ENCODE measurements at regions not wholly inside any gene's neighbourhood (a gene's known extent, or its start where the extent isn't known, plus 50 kb on each side); places are given as distances from the start of the nearest gene placed in this dataset.
"Not testable (repeated sequence)": the region's sequence is repeated elsewhere in the genome, so short reads cannot be mapped to it uniquely, and the experiment has no call there.

DNA sequence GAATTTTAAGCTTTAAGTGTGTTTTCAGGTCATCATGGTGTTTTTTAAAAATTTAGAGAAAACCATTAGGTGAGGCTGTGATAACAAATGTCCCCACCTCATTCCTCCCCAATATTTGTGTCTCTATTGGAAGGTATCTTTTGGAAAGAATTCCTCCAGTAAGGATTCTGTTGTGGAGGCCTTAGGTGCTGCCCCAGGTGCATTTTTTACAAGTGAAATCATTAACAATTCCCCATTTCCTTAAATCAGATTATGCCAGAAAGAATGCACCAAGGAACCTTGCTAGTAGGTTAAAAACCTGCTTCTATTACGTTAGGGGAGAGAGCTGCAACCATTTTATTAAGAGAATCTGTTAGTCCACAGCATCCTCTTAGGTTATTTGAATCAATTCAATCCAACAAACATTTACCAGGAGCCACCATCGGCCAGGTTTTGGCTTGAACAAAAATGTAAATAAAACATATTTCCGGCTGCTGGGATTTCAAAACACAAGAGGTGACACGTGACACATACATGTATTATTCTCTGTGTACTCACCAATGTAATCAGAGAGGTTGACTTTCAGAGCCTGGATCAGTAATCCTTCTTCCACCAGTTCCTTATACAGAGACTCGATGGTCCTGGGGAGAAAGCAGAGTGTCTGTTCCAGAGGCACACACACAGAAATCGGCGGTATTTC lies 112.5 kb upstream of the ASB18 start:
- DNase-seq, result no peak

DNA sequence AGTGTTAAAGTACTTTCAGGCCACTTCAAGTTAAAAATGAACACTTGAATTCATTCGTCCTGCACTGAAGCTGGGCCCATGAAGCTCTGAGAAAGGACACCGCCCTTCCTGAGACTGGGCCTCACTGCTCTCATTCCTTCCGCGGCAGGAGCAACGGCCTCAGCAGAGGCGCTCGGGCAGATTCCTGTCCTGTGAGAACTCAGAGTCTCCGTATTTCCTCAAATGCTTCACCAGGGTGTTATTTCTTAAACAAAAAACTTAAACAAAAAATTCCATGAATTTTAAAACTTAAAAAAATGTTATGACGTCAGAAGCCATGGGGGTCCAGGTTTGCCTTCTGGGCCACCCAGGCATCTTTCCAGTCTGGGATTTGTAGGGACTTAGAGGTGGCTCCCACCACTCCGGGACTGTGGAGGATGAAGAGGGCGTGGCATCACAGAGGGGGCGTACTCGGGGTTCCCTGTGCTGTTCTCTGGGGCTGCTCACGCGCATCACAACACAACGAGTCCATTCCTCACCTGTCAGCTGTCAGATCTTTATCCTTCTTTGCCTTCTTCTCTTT lies 115.9 kb upstream of the ASB18 start:
- DNase-seq, result no peak

- not testable (repeated sequence) for DNase-seq
Measured at GRCh38 chr2:236381253-236381652, 117.0 kb upstream of the ASB18 start.

- not testable (repeated sequence) for DNase-seq
Measured at GRCh38 chr2:236389284-236390216, 125.3 kb upstream of the ASB18 start.

DNA sequence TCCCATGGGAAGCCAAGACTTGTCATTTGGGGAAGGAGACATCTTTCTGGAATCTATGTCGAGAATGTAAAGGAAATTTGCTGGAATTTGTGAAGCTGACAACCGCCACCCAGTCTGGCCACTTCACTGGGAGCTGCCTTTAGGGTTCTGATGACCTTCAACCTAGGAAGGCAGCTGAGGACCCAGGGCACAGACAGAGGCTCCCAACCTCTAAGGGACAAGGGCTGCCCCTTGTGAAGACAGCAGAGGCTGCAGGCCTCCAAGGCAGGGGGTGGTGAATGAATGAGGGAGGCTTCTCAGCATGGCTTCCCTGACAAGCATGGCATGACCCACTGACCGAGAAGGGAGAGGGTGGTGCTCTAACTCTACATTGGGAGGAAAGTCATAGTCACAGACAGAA lies 128.9 kb upstream of the ASB18 start:
- no peak for DNase-seq

DNA sequence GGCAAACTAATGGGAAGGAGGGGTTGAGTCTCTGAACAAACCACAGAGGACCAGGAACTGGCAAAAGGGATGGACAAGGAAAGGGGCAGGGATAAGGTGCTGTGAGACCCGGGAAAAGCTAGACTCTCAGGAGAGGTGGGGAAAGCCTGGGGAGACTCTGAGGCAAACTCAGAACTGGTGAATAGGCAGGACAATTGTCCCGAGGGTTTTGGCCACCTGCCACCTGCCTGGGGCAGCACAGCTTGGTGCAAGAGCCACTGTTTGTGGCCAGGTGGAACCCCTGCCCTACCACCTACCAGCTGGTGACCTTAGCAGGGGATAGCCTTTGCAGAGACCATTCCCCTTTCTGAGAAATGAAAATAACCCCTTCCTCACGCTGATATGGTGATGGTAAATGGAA lies 129.4 kb upstream of the ASB18 start:
- no peak for DNase-seq

GRCh38 chr2:236394571-236394970 lies 130.4 kb upstream of the ASB18 start:
- no peak for DNase-seq

GRCh38 chr2:236395067-236395466 lies 130.9 kb upstream of the ASB18 start:
- no peak for DNase-seq

DNA sequence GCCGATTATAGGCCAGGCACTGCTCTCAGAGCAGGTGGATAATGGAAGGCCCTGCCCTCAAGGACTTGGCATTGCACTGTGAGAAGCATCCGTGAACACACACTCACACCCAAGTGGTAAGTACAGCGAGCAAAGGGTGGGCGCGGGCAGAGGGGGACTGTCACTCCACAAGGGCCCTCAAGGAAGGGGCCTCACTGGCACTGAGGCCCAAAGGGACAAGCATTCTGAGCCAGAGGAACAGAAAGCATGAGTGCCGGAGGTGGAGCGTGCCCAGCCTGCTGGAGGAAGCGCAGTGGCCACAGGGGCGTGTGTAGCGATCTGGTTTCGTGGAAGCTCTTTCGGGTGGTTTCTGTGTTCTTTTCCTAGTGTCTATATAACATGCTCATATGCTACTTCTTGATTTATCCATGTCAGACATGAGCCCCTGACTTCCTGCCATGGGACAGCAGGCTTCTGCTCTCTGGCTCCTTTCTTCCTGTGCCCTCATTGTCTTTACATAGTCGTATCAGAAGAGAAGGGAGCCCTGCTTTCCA lies 132.7 kb upstream of the ASB18 start:
- DNase-seq, result no peak

GRCh38 chr2:236397681-236398080 lies 133.5 kb upstream of the ASB18 start:
- no peak for DNase-seq

DNA sequence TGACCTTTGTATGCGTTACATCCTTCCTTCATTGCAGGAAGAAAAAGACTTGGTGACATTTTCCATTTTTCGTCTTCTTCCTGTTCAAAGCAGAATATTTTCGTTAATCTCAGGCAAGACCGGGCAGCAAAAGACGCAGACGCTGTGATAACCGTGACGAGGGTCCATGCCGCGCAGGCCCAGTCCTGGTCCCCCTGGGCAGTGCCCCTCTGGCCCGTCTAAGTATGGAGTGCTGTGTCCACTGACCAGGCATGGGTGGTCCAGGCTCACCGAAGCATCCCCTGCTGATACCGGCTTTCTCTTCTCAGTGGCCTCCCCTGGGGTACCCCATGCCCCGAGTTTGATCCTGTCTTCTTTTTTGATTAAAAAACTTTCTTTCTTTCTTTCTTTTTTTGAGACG lies 135.2 kb upstream of the ASB18 start:
- DNase-seq, result no peak

GRCh38 chr2:236400046-236400574 lies 135.9 kb upstream of the ASB18 start:
- DNase-seq, result no peak

GRCh38 chr2:236400594-236401360 lies 136.6 kb upstream of the ASB18 start:
- DNase-seq, result no peak

GRCh38 chr2:236402033-236402790 lies 138.0 kb upstream of the ASB18 start:
- no peak for DNase-seq

GRCh38 chr2:236403125-236403524 lies 138.9 kb upstream of the ASB18 start:
- DNase-seq, result no peak

DNA sequence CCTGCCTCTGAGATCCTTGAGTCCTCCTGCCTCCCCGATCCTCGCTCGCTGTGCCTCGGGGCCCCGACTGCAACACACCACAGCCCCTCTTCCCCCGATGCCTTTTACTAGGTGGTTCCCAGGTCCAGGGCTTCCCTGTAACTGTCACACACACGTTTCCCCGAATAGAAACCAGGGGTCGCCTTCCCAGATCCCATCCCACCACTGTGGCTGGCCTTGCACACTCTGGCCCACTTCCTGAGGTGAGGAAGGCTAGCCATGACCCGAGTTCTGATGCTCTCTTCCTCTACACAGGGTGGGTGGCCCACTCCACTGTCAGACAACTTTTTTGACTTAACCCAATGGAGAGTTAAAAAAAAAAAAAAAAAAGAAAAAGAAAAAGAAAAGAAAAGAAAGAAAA lies 139.6 kb upstream of the ASB18 start:
- DNase-seq, result no peak

DNA sequence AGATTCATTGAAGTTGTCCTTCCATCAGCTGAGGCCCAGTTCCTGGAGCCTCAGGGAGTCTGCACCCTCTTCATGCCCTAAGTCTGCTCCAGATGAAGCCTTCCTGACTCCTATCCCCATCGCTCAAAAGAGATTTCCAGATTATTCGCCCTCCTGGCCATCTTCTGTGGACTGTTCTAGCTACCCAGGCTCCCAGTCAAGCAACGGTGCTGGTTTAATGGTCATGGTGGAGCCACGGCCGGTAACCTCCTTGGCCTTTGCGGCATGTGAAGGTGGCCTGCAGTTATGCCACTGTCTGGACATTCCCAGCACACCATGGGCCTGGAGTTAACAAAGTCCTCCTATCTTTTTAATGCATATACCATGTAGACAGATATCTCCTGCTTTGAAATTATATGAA lies 140.1 kb upstream of the ASB18 start:
- DNase-seq, result no peak

GRCh38 chr2:236405357-236405756 lies 141.2 kb upstream of the ASB18 start:
- no peak for DNase-seq

DNA sequence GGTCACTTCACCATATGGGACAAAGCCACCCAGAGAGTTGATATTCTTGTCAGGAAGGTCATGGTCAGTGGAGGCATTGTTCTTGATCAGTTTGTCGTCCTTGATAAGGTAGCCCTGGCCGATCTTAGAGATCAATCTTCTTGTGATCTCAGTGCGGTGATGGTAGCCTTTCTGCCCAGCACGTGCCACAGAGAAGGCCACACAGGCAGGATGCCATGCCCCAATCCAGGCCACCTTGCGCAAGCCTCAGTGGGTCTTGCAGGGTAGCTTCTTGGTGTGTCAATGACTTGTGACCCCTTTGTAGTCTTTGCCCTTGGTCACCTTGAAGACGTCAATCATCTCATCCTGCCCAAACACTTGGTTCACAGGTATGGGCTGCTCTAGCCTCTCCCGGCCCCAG lies 143.9 kb upstream of the ASB18 start:
- DNase-seq, result no peak

DNA sequence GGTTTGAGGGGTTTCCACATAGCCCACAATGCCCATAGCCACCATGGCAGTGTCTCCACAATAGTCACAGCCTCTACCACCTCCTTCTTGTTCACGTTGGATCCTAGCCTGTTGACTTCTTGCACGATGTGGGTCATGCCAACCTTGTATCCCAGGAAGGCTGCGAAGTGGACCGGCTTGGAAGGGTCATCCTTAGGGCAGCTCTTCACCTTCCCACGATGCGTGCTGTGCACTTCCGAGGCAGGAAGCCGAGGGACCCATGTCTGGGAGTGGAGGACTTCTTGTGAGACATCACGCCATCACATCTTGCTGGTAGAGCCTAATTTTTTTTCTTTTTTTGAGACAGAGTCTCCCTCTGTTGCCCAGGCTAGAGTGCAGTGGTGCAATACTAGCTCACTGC lies 144.6 kb upstream of the ASB18 start:
- DNase-seq, result no peak

- no peak for DNase-seq
Measured at GRCh38 chr2:236415684-236416444, 151.7 kb upstream of the ASB18 start.

All from kidney glomerular epithelial cell (primary cell).